ENCODE measurements at regions not wholly inside any gene's neighbourhood (a gene's known extent, or its start where the extent isn't known, plus 50 kb on each side); places are given as distances from the start of the nearest gene placed in this dataset.

- H3K4me3 ChIP-seq: no peak overlapping the region
- no peak for TF ChIP-seq POLR2AphosphoS5 (IDR thresholded peaks at IDR 0.05)
- TF ChIP-seq POLR2A (IDR thresholded peaks at IDR 0.05): no peak
- TF ChIP-seq CTCF (IDR thresholded peaks at IDR 0.05): no peak
- no peaks in the 10 kb centered on the region for H3K4me1 ChIP-seq (replicated peaks)
- H3K9me3 ChIP-seq: no peaks in the 10 kb centered on the region
- no peak overlapping the region for H3K27ac ChIP-seq
- no peaks in the 10 kb centered on the region for H3K27me3 ChIP-seq (replicated peaks; ENCODE audit: insufficient read depth)
- intact Hi-C loops (cut with DNase I): no loop called here
- no peaks in the 10 kb centered on the region for H3K36me3 ChIP-seq
- WGBS: 85% methylated on average over 2 of the region's 2 CpGs
- no peak for DNase-seq (ENCODE audit: low spot score)
These were observed 394.4 kb downstream of the PCNX1 start for GRCh38 chr14:71301611-71302010.

GRCh38 chr14:71304690-71305089 is 397.4 kb downstream of the PCNX1 start:
- no peaks in the 10 kb centered on the region for H3K36me3 ChIP-seq
- whole genome bisulfite sequencing: 87% methylated on average over 6 of the region's 6 CpGs
- TF ChIP-seq POLR2A (IDR thresholded peaks at IDR 0.05) (no peak), CTCF (IDR thresholded peaks at IDR 0.05) (no peak), POLR2AphosphoS5 (IDR thresholded peaks at IDR 0.05) (no peak)
- H3K9me3 ChIP-seq: no peaks in the 10 kb centered on the region
- no peak overlapping the region for H3K27ac ChIP-seq
- H3K4me3 ChIP-seq: no peak overlapping the region
- H3K27me3 ChIP-seq (replicated peaks; ENCODE audit: insufficient read depth): no peaks in the 10 kb centered on the region
- no peaks in the 10 kb centered on the region for H3K4me1 ChIP-seq (replicated peaks)
- intact Hi-C loops (cut with DNase I): no loop called here
- DNase-seq (ENCODE audit: low spot score): no peak

- Histone ChIP-seq H3K27ac (no peak overlapping the region), H3K36me3 (no peaks in the 10 kb centered on the region), H3K4me1 (replicated peaks) (no peaks in the 10 kb centered on the region), H3K4me3 (no peak overlapping the region), H3K9me3 (no peaks in the 10 kb centered on the region), H3K27me3 (replicated peaks; ENCODE audit: insufficient read depth) (no peaks in the 10 kb centered on the region)
- intact Hi-C loops (cut with DNase I): no loop called here
- DNase-seq (ENCODE audit: low spot score): no peak
- 86% methylated on average over 1 of the region's 1 CpG for WGBS
- no peak for TF ChIP-seq POLR2AphosphoS5 (IDR thresholded peaks at IDR 0.05)
- no peak for TF ChIP-seq CTCF (IDR thresholded peaks at IDR 0.05)
- no peak for TF ChIP-seq POLR2A (IDR thresholded peaks at IDR 0.05)
These were observed 401.4 kb downstream of the PCNX1 start for GRCh38 chr14:71308671-71309070.

- H3K27me3 ChIP-seq (replicated peaks; ENCODE audit: insufficient read depth): no peaks in the 10 kb centered on the region
- H3K4me1 ChIP-seq (replicated peaks): no peaks in the 10 kb centered on the region
- no peaks in the 10 kb centered on the region for H3K36me3 ChIP-seq
- DNase-seq (ENCODE audit: low spot score): no peak
- no peak for TF ChIP-seq POLR2AphosphoS5 (IDR thresholded peaks at IDR 0.05)
- TF ChIP-seq POLR2A (IDR thresholded peaks at IDR 0.05): no peak
- TF ChIP-seq CTCF (IDR thresholded peaks at IDR 0.05): no peak
- intact Hi-C loops (cut with DNase I): no loop called here
- WGBS: 96% methylated on average over 2 of the region's 2 CpGs
- H3K27ac ChIP-seq: no peak overlapping the region
- no peaks in the 10 kb centered on the region for H3K9me3 ChIP-seq
- H3K4me3 ChIP-seq: no peak overlapping the region
These were observed 402.5 kb downstream of the PCNX1 start for GRCh38 chr14:71309756-71310155.

- H3K27me3 ChIP-seq (replicated peaks; ENCODE audit: insufficient read depth): no peaks in the 10 kb centered on the region
- 90% methylated on average over 10 of the region's 10 CpGs for WGBS
- intact Hi-C loops (cut with DNase I): no loop called here
- no peak overlapping the region for H3K27ac ChIP-seq
- no peak overlapping the region for H3K4me3 ChIP-seq
- TF ChIP-seq POLR2AphosphoS5 (IDR thresholded peaks at IDR 0.05) (no peak), CTCF (IDR thresholded peaks at IDR 0.05) (no peak), POLR2A (IDR thresholded peaks at IDR 0.05) (no peak)
- no peaks in the 10 kb centered on the region for H3K9me3 ChIP-seq
- no peaks in the 10 kb centered on the region for H3K36me3 ChIP-seq
- DNase-seq (ENCODE audit: low spot score): no peak
- H3K4me1 ChIP-seq (replicated peaks): no peaks in the 10 kb centered on the region
These were observed 403.8 kb downstream of the PCNX1 start for GRCh38 chr14:71311061-71311460.

All from prostate gland (tissue), 2 donors.